ENCODE measurements at regions not wholly inside any gene's neighbourhood (a gene's known extent, or its start where the extent isn't known, plus 50 kb on each side); places are given as distances from the start of the nearest gene placed in this dataset.
"Not testable (repeated sequence)": the region's sequence is repeated elsewhere in the genome, so short reads cannot be mapped to it uniquely, and the experiment has no call there.

DNA sequence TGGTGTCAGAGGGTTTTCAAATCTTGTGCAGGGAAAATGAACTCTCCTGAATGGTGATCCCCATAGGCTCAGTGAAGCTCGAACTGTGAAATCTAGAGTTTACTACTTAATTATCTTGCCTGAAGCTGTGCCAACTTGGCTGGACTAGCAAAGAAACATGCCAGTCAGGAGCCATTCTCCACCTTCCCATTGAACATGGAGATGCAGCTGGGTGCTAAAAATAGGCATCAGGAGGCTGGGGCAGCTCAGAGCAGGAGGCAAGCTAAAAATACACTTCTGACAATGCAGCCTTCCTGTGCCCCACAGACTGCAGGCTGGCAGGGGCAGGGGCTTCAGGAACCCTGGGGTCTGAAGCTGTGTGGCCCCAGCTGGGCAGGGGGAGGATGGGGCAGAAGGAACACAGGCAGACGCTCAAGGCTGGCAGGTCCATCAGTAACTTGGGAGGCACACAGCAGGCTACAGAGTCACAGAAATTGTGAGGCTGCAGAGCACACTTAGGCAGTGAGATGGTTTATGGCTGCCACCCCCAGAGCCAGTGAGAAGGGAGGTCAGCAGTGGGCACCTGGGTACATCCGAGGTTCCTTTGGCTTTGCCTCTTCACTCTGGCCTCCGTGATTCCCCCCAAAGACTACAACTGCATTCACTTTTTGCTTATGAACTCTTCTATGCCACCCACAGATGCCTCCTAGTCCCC is 155.4 kb upstream of the KCND3 start:
- Histone ChIP-seq H3K4me3 (ENCODE audit: low read depth, low read length) (no peak overlapping the region), H3K27ac (ENCODE audit: low read depth, low read length) (no peak overlapping the region), H3K9me3 (ENCODE audit: control insufficient read depth, insufficient read depth, low read length) (peaks cover 8% of the 10 kb centered on the region; the same call in 1 of the 2 replicates), H3K36me3 (ENCODE audit: control insufficient read depth, insufficient read depth, low read length) (no peaks in the 10 kb centered on the region), H3K4me1 (ENCODE audit: control insufficient read depth, insufficient read depth, low read length) (no peaks in the 10 kb centered on the region), H3K9ac (ENCODE audit: low read depth, low read length) (no peak overlapping the region), H3K27me3 (ENCODE audit: control insufficient read depth, insufficient read depth, low read length) (no peaks in the 10 kb centered on the region)

DNA sequence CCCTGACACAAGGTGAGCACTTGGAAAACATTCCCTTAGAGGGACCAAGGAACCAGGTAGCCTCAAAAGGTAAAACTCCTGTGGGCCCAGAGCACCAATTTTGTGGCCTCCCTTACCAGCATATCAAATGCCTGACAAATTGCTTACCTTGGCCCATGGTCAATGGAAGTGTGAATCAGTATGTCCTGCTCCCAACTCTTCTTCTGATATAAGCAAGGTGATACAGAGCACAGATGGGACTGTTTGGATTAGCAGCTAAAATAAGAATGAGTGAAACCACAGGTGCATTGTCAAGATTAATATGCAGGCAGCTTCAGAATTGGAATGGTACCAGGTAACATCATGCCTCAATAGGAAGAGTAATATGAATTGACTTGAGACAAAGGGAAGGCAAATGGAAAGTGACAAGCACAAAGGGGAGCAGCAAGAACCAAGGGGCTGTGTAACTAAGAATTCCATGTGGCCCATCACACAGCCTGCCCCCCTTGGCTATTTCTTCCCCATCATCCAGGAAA is 156.8 kb upstream of the KCND3 start:
- H3K4me3 ChIP-seq (ENCODE audit: low read depth, low read length), result no peak overlapping the region
- H3K9me3 ChIP-seq (ENCODE audit: control insufficient read depth, insufficient read depth, low read length), result peaks cover 13% of the 10 kb centered on the region; the same call in 1 of the 2 replicates
- H3K27me3 ChIP-seq (ENCODE audit: control insufficient read depth, insufficient read depth, low read length), result no peaks in the 10 kb centered on the region
- H3K9ac ChIP-seq (ENCODE audit: low read depth, low read length), result no peak overlapping the region
- H3K4me1 ChIP-seq (ENCODE audit: control insufficient read depth, insufficient read depth, low read length), result no peaks in the 10 kb centered on the region
- H3K27ac ChIP-seq (ENCODE audit: low read depth, low read length), result no peak overlapping the region
- no peaks in the 10 kb centered on the region for H3K36me3 ChIP-seq (ENCODE audit: control insufficient read depth, insufficient read depth, low read length)

DNA sequence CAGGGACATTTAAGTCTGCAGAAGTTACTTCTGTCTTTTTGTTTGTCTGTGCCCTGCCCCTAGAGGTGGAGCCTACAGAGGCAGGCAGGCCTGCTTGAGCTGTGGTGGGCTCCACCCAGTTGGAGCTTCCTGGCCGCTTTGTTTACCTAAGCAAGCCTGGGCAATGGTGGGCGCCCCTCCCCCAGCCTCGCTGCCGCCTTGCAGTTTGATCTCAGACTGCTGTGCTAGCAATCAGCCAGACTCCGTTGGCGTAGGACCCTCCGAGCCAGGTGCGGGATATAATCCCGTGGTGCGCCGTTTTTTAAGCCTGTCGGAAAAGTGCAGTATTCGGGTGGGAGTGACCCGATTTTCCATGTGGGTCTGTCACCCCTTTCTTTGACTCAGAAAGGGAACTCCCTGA is 170.7 kb upstream of the KCND3 start:
- not testable (repeated sequence) for H3K4me1 ChIP-seq (ENCODE audit: control insufficient read depth, insufficient read depth, low read length); H3K9ac ChIP-seq (ENCODE audit: low read depth, low read length); H3K27ac ChIP-seq (ENCODE audit: low read depth, low read length); H3K9me3 ChIP-seq (ENCODE audit: control insufficient read depth, insufficient read depth, low read length); H3K36me3 ChIP-seq (ENCODE audit: control insufficient read depth, insufficient read depth, low read length); H3K27me3 ChIP-seq (ENCODE audit: control insufficient read depth, insufficient read depth, low read length); H3K4me3 ChIP-seq (ENCODE audit: low read depth, low read length)

DNA sequence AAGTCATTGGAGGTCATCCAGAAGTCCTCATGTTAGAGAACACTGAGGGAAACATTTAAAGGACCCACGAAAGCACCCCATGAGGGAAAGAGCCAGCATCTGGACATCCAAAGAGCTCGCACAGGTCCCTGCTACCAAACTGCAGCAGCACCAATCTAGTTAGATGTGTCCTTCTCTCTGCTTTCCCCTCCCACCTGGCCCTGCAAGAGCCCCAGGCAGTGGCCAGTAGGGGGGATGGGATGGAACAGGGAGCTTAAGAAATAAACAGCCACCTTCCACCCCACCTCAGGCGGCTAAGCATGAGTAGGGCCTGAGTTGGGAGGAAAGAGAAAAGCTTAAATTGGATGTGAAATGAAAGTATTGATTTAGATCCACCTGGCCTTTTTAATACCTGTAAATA is 175.9 kb upstream of the KCND3 start:
- Histone ChIP-seq H3K4me3 (ENCODE audit: low read depth, low read length) (no peak overlapping the region), H3K9me3 (ENCODE audit: control insufficient read depth, insufficient read depth, low read length) (peaks cover 5% of the 10 kb centered on the region; the same call in 1 of the 2 replicates), H3K9ac (ENCODE audit: low read depth, low read length) (no peak overlapping the region), H3K27ac (ENCODE audit: low read depth, low read length) (no peak overlapping the region), H3K27me3 (ENCODE audit: control insufficient read depth, insufficient read depth, low read length) (no peaks in the 10 kb centered on the region), H3K4me1 (ENCODE audit: control insufficient read depth, insufficient read depth, low read length) (no peaks in the 10 kb centered on the region), H3K36me3 (ENCODE audit: control insufficient read depth, insufficient read depth, low read length) (no peaks in the 10 kb centered on the region)

DNA sequence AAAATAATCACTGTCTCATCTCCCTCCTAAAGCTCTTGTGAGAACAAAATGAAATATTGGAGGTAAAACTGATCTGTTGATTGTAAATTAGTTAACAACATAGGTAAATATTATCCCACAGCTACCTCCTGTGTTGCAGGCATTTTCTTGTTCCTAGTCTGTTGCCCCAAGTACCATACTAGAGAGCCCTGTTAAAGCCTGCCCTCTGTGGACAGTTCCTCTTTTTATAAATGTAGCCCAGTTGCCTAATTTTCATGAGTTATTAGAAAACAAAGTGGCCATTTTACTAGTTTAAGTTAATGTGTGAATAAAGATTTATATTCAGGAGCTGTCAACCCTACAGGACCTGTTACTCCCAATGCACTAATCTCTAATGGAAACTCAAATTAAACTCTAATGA is 180.0 kb upstream of the KCND3 start:
- no peak overlapping the region for H3K4me3 ChIP-seq (ENCODE audit: low read depth, low read length)
- no peaks in the 10 kb centered on the region for H3K36me3 ChIP-seq (ENCODE audit: control insufficient read depth, insufficient read depth, low read length)
- H3K4me1 ChIP-seq (ENCODE audit: control insufficient read depth, insufficient read depth, low read length), result no peaks in the 10 kb centered on the region

DNA sequence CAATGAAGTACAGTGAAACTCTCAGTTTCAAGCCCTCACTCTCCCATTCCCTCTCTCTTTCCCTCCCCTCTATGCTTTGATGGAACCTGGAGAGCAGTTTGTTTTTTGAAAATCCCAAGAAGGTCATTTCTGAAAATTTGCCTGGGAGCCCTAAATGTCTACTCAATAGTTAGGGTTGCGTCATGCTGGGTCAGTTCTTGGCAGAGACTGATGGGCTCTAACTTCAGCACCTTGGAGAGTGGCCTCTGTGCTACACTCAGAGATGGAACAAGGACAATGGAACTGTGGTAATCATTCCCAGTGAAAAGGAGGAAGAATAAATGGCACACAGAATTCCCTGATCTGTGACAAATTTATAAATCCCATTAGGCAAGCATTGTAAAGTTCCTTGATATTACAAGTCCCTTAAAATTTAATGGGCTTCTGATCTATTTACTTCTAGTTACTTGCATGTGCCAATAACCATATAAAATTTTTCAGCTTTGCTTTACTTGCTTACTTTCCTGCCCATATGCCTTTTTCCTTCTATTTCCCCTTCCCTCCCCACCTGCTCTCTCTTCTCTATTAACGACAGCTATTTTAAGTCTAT is 182.9 kb upstream of the KCND3 start:
- Histone ChIP-seq H3K9me3 (ENCODE audit: control insufficient read depth, insufficient read depth, low read length) (no peaks in the 10 kb centered on the region), H3K4me3 (ENCODE audit: low read depth, low read length) (no peak overlapping the region), H3K9ac (ENCODE audit: low read depth, low read length) (no peak overlapping the region), H3K4me1 (ENCODE audit: control insufficient read depth, insufficient read depth, low read length) (no peaks in the 10 kb centered on the region), H3K27ac (ENCODE audit: low read depth, low read length) (no peak overlapping the region), H3K27me3 (ENCODE audit: control insufficient read depth, insufficient read depth, low read length) (no peaks in the 10 kb centered on the region), H3K36me3 (ENCODE audit: control insufficient read depth, insufficient read depth, low read length) (no peaks in the 10 kb centered on the region)

More for the DNA sequence above, 180.0 kb upstream of the KCND3 start:
- H3K27ac ChIP-seq (ENCODE audit: low read depth, low read length), result no peak overlapping the region
- H3K9ac ChIP-seq (ENCODE audit: low read depth, low read length), result no peak overlapping the region
- no peaks in the 10 kb centered on the region for H3K9me3 ChIP-seq (ENCODE audit: control insufficient read depth, insufficient read depth, low read length)
- no peaks in the 10 kb centered on the region for H3K27me3 ChIP-seq (ENCODE audit: control insufficient read depth, insufficient read depth, low read length)

DNA sequence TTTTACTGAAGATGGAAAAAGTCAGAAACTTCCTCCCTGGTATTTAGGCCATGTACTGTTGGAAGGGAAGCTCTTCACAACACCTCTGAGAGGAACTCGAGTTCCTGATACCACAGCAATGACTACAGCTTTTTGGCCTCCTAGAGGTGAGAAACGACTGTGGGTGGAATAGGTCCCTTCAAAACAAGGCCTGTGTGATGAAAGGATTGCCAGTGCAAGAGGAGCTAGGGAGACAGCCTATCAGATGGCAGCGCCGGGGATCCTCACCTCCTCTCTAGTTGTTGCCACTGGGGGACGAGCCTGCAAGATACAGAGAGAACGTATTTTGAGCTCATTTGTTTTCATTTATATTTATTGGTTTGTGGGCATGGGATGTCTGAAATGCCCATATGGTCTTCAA is 187.8 kb upstream of the KCND3 start:
- H3K27me3 ChIP-seq (ENCODE audit: control insufficient read depth, insufficient read depth, low read length), result no peaks in the 10 kb centered on the region
- H3K4me1 ChIP-seq (ENCODE audit: control insufficient read depth, insufficient read depth, low read length), result no peaks in the 10 kb centered on the region
- H3K36me3 ChIP-seq (ENCODE audit: control insufficient read depth, insufficient read depth, low read length), result no peaks in the 10 kb centered on the region
- no peak overlapping the region for H3K27ac ChIP-seq (ENCODE audit: low read depth, low read length)
- H3K4me3 ChIP-seq (ENCODE audit: low read depth, low read length), result no peak overlapping the region
- no peaks in the 10 kb centered on the region for H3K9me3 ChIP-seq (ENCODE audit: control insufficient read depth, insufficient read depth, low read length)
- no peak overlapping the region for H3K9ac ChIP-seq (ENCODE audit: low read depth, low read length)

DNA sequence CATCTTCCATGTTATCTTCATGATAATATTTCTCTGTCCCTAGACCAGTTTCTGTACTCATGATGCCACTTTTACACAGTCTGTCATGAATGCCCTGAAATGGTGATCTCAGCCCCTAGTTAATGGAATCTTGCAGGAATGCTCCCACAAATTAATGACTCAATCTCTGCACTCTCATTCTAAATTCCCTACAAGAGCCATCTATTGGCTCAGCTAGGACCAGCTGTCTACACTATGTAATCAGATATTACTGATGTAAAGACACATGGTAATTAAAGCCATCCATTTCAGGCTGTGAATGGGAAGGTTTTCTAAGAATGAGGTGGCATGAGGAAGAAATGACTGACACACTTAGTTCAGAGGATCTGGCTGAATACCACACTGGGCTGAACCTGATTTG is 199.1 kb upstream of the KCND3 start:
- no peaks in the 10 kb centered on the region for H3K27me3 ChIP-seq (ENCODE audit: control insufficient read depth, insufficient read depth, low read length)
- H3K4me3 ChIP-seq (ENCODE audit: low read depth, low read length), result no peak overlapping the region
- no peak overlapping the region for H3K9ac ChIP-seq (ENCODE audit: low read depth, low read length)
- no peak overlapping the region for H3K27ac ChIP-seq (ENCODE audit: low read depth, low read length)
- no peaks in the 10 kb centered on the region for H3K9me3 ChIP-seq (ENCODE audit: control insufficient read depth, insufficient read depth, low read length)
- H3K36me3 ChIP-seq (ENCODE audit: control insufficient read depth, insufficient read depth, low read length), result no peaks in the 10 kb centered on the region
- H3K4me1 ChIP-seq (ENCODE audit: control insufficient read depth, insufficient read depth, low read length), result no peaks in the 10 kb centered on the region

DNA sequence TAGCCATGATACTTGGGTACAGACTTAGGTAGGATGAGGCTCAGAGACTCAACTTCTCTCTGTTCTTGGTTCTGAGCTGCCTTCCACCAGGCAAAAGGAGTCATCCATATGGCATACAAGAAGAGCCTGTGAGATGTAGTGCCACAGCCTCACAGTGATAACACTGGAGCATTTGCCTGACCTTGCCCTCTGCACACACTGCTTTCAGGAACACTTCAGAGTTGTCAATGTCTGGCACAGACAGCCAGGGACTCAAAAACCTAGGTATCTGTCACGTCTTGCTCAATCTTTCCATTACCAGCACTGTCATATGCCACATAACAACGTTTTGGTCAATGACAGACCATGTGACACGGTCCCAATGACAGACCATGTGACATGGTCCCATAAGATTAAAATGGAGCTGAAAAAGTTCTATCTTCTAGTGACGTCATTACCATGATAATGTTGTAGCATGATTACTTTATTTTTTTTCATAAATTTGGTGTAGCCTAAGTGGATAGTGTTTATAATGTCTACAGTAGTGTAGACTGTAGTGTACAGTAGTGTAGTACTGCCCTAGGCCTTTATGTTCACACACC is 199.9 kb upstream of the CTTNBP2NL start:
- Histone ChIP-seq H3K36me3 (ENCODE audit: control insufficient read depth, insufficient read depth, low read length) (no peaks in the 10 kb centered on the region), H3K9me3 (ENCODE audit: control insufficient read depth, insufficient read depth, low read length) (no peaks in the 10 kb centered on the region), H3K4me1 (ENCODE audit: control insufficient read depth, insufficient read depth, low read length) (no peaks in the 10 kb centered on the region)

DNA sequence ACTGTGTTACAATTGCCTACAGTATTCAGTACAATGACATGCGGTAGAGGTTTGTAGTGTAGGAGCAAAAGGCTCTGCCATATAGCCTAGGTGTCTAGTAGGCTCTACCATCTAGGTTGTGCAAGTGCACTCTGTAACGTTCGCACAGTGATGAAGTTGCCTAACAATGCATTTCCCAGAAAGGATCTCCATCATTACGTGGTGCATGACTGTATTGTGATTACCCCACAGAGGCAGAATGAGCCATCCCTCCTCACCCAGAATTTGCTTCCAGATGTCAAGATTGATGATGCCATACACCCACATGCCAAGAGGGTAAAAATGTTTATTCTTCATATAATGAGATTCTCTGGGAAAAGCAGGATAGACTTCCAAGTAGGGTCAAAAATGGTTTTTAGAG is 199.3 kb upstream of the CTTNBP2NL start:
- Histone ChIP-seq H3K27me3 (ENCODE audit: control insufficient read depth, insufficient read depth, low read length) (no peaks in the 10 kb centered on the region), H3K4me3 (ENCODE audit: low read depth, low read length) (no peak overlapping the region), H3K4me1 (ENCODE audit: control insufficient read depth, insufficient read depth, low read length) (no peaks in the 10 kb centered on the region), H3K36me3 (ENCODE audit: control insufficient read depth, insufficient read depth, low read length) (no peaks in the 10 kb centered on the region), H3K9ac (ENCODE audit: low read depth, low read length) (no peak overlapping the region), H3K9me3 (ENCODE audit: control insufficient read depth, insufficient read depth, low read length) (no peaks in the 10 kb centered on the region), H3K27ac (ENCODE audit: low read depth, low read length) (no peak overlapping the region)

More for the DNA sequence above, 199.9 kb upstream of the CTTNBP2NL start:
- Histone ChIP-seq H3K27ac (ENCODE audit: low read depth, low read length) (no peak overlapping the region), H3K4me3 (ENCODE audit: low read depth, low read length) (no peak overlapping the region), H3K9ac (ENCODE audit: low read depth, low read length) (no peak overlapping the region), H3K27me3 (ENCODE audit: control insufficient read depth, insufficient read depth, low read length) (no peaks in the 10 kb centered on the region)

DNA sequence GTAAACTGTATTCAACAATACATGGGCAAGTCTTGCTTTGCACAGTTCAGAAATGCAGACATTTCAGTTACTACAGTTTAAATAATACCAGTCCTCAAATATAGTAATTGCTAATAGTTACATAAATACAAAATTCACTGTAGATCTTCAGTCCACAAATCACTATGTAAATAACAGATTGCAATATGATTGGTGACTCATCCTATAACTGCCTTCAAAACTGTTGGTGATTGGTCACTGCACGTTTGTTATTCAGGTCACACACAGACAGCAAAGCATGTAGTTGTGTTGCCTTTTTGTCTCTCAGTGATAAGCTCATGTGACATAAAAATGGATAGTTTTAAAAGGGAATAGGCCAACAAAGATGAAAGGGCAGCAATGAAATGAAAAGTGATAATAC is 186.5 kb upstream of the CTTNBP2NL start:
- Histone ChIP-seq H3K27me3 (ENCODE audit: control insufficient read depth, insufficient read depth, low read length) (no peaks in the 10 kb centered on the region), H3K4me1 (ENCODE audit: control insufficient read depth, insufficient read depth, low read length) (no peaks in the 10 kb centered on the region), H3K36me3 (ENCODE audit: control insufficient read depth, insufficient read depth, low read length) (no peaks in the 10 kb centered on the region), H3K4me3 (ENCODE audit: low read depth, low read length) (no peak overlapping the region), H3K9me3 (ENCODE audit: control insufficient read depth, insufficient read depth, low read length) (peaks cover 8% of the 10 kb centered on the region), H3K27ac (ENCODE audit: low read depth, low read length) (no peak overlapping the region), H3K9ac (ENCODE audit: low read depth, low read length) (no peak overlapping the region)

Data from HUES48 (cell line).